AG04449 (cell line): ENCODE measurements at regions not wholly inside any gene's neighbourhood (a gene's known extent, or its start where the extent isn't known, plus 50 kb on each side); places are given as distances from the start of the nearest gene placed in this dataset.

Experiments
- CTCF ChIA-PET: fragments of 350-600 bp; formaldehyde crosslinking; extraction: SDS; loops from one replicate; lab custom pipeline; 2021; ENCODE audit warnings: antibody characterized with exemption; lab: Yijun Ruan, JAX
- POLR2A ChIA-PET: fragments of 400-600, 350-600 bp; formaldehyde crosslinking; extraction: SDS; loops from one replicate; lab custom pipeline; 2020; ENCODE audit warnings: antibody characterized with exemption, inconsistent platforms; lab: Yijun Ruan, JAX
- DNase-seq: peaks from one replicate; pipeline ENCODE4 v3.0.0-alpha.2; 2010; ENCODE audit warnings: low read depth, low spot score
- H3K4me3 ChIP-seq: 2 replicates; pipeline ENCODE4 v1.5.1; 2011; ENCODE audit warnings: low read depth, mild to moderate bottlenecking, control low read depth, low read length
- TF ChIP-seq, protein P1 (sequence below): IDR thresholded peaks from one replicate; pipeline ENCODE4 v1.5.1; 2011; ENCODE audit warnings: mild to moderate bottlenecking, moderate library complexity, low read length, control low read depth, inconsistent platforms; ENCODE audit not compliant: insufficient read depth; ENCODE audit errors: missing control alignments

DNA sequence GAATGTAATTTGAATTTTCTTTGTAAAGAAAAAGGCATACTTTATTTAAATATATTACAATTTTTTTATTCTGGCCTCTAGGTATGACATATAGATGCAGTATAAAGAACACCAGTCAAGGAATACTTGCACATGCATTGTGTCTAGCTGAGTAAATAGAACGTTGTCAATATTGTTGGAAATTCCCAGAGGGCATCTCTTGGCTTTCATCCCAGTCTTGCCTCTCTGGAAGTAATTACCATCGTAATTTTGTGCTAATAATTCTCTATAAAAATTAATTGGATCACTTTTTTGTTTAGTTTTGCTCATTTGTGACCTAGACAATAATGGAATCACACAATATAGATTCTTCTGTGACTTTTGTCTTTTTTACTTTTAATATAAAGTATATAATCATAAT is 1052.3 kb upstream of the CELF2 start:
- DNase-seq, result no peak
- TF ChIP-seq, protein P1, sequence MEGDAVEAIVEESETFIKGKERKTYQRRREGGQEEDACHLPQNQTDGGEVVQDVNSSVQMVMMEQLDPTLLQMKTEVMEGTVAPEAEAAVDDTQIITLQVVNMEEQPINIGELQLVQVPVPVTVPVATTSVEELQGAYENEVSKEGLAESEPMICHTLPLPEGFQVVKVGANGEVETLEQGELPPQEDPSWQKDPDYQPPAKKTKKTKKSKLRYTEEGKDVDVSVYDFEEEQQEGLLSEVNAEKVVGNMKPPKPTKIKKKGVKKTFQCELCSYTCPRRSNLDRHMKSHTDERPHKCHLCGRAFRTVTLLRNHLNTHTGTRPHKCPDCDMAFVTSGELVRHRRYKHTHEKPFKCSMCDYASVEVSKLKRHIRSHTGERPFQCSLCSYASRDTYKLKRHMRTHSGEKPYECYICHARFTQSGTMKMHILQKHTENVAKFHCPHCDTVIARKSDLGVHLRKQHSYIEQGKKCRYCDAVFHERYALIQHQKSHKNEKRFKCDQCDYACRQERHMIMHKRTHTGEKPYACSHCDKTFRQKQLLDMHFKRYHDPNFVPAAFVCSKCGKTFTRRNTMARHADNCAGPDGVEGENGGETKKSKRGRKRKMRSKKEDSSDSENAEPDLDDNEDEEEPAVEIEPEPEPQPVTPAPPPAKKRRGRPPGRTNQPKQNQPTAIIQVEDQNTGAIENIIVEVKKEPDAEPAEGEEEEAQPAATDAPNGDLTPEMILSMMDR, result no peak
- CTCF ChIA-PET, result no interaction called here
- POLR2A ChIA-PET, result no interaction called here
- no peak overlapping the region for H3K4me3 ChIP-seq

DNA sequence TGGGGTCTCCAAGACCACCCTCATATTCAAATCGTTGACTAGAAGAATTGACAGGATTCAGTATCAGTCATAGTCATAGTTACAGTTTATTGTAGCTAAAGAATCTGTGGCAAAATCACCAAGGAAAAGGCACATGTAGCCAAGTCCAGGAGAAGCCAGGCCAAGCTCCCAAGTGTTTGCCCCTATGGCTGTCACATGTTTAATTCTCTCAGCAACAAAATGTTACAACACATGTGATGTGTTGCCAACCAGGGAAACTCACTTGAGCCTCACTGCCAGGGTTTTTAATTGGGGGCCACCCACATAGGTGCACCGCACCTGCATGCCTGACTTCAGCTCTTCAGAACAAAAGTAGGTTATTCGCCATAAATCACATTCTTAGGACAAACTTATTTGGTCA is 1030.9 kb upstream of the CELF2 start:
- CTCF ChIA-PET, result no interaction called here
- no peak overlapping the region for H3K4me3 ChIP-seq
- TF ChIP-seq, protein P1, result no peak
- no peak for DNase-seq
- POLR2A ChIA-PET, result no interaction called here

DNA sequence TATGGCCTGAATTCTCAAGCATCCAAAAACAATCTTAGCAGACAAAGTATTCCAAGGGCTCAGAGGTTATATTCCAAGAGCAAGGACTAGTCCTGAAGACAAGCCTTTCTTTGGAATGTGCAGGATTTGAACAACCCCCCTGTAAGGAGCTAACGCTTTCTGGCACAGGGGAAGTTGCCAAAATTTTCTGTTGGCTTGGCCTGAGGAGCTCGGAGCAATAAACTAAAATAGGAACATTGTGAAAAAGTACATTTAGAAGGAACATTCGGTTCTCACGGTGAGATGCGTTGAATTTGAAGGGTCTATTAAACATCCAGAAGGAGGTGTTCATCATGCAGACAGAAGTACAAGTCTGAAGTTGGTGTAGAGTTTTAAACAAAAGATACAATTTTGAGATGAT is 1030.5 kb upstream of the CELF2 start:
- H3K4me3 ChIP-seq, result no peak overlapping the region
- CTCF ChIA-PET, result no interaction called here
- TF ChIP-seq, protein P1, result no peak
- POLR2A ChIA-PET, result no interaction called here
- DNase-seq, result no peak

DNA sequence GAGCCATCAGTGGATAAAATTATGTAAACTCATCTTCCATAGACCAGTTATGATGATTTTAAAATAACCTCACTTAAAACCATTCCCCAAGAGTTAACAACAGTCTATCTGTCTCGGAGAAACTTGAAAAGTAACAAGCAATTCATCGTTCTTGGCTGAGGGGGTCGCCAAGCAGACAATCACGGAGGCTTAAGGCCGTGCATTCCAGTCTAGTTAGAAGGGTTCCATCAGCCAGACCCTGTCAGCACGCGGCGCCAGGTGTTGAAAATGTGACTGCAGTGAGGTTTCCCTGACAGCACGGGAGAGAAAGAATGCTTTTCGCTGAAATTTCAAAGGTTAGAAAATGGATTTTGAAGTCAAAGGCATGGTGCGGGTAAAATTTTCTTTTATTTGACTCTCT is 1025.0 kb upstream of the CELF2 start:
- no peak for DNase-seq
- TF ChIP-seq, protein P1, result no peak
- POLR2A ChIA-PET, result no interaction called here
- H3K4me3 ChIP-seq, result no peak overlapping the region
- CTCF ChIA-PET, result no interaction called here

DNA sequence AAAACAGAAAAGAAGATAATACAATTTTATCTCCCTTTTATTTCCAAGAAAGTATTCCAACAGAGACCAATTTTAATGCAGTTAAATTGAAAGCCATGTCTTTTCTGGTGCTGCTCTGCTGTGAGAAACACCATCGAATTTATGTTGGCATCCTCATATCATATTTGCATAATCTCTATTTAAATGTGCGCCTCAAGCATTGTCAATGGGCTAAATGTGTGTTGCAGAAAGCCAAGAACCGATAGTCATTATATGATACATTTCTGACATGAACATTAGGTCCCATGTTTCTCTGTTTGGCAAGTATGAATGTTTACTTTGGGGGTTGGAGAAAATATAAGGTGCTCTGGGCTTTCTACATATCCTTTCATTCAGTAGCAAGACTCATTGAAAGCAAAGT is 1023.5 kb upstream of the CELF2 start:
- POLR2A ChIA-PET, result no interaction called here
- CTCF ChIA-PET, result no interaction called here
- TF ChIP-seq, protein P1, result no peak
- DNase-seq, result no peak
- no peak overlapping the region for H3K4me3 ChIP-seq

DNA sequence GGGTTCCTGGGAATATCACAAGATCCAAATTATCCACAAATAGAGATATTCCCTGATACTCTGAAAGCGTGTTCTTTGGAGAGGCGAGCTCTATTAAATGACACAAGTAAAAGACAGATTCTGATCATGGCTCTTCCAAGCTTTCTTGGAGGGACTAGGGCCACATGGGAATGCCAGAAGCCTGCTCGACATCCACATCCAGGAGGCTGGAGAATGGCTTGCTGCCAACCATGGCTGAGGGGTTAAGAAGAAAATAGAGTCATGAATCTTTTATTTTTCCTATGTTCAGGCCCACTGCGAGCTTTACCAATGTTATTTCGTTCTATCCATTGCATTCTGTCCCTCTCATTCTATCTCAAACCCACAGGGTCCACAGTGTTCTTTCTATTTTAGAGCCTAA is 1018.0 kb upstream of the CELF2 start:
- TF ChIP-seq, protein P1, result no peak
- no peak for DNase-seq
- H3K4me3 ChIP-seq, result no peak overlapping the region
- ChIA-PET CTCF (no interaction called here), POLR2A (interaction anchor here (0.6 kb wide), 1 partner anchor 584 kb away, joined by 3 read pairs; no protein-coding TSS in a partner anchor)

DNA sequence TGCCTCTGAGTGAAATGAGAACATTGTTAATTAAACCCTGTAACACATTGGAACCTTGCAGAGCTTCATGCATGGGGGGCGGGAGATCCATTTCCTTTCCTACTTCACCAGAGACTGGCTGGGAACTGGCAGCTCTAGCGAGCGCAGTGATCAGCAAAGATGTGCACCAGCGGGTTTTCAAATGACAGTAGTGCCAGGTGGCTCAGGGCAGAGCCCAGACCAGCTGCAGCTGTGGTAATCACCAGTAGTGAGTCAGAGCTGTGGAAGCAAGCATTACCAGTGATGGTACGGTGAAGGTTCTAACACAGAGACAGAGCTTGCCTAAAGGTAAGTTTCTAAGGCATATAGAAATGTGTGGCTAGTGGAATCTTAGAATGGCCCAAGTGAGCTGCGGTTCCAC is 1009.7 kb upstream of the CELF2 start:
- DNase-seq, result no peak
- ChIA-PET POLR2A (no interaction called here), CTCF (no interaction called here)
- no peak overlapping the region for H3K4me3 ChIP-seq
- TF ChIP-seq, protein P1, result no peak
